ENCODE measurements at regions not wholly inside any gene's neighbourhood (a gene's known extent, or its start where the extent isn't known, plus 50 kb on each side); places are given as distances from the start of the nearest gene placed in this dataset.

DNA sequence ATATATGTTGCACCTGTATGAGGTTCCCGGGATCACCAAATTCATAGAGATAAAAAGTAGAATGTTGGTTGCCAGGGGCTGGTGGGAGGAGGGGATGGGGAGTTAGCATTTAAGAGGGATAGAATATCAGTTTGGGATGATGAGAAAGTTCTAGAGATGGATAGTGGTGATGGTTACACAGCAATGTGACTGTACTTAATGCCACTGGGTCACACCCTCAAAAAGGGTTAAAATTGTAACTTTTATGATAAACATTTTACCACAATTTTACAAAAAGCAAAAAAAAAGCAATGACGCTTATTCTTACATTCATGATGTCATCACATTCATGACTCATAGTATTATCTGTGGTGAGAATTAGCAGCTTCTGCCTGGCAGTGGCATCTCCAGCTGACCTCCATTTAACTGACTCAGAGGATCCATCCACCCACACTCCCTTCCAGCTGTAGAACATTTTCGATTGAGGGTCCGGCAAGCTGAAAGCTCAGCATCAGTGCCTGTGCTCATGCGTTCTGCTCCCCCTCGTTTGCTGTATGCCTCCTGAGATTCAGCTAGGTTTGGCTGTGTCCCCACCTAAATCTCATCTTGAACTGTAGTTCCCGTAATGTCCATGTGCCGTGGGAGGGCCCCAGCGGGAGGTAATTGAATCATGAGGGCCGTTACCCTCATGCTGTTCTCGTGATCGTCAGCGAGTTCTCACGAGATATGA is 64.8 kb upstream of the TMEM260 start:
- H3K27me3 ChIP-seq (ENCODE audit: insufficient read depth, low read length) = peaks cover 27% of the 10 kb centered on the region
- RAD21 ChIA-PET (ENCODE audit: low non-redundant PET in 1 of 2, low total read pairs in 2 of 2, uncharacterized antibody in 2 of 2, unreplicated experiment in 2 of 2) = no interaction called here
- H3K4me3 ChIP-seq (replicated peaks in 1 of 2; ENCODE audit: low read depth in 1 of 2, low read length in 2 of 2) = no peak overlapping the region
- no peaks in the 10 kb centered on the region for H3K9me3 ChIP-seq (ENCODE audit: control insufficient read depth in 1 of 2, insufficient read depth in 1 of 2, low read depth in 1 of 2, low read length in 2 of 2)
- no peak overlapping the region for H2AFZ ChIP-seq (ENCODE audit: low read depth, low read length, poor library complexity, severe bottlenecking)
- ATAC-seq (peak; percentile 61; the same call in 1 of the 2 replicates), DNase-seq (ENCODE audit: low read depth, low spot score) (no peak)
- no peaks in the 10 kb centered on the region for H3K9me2 ChIP-seq (ENCODE audit: insufficient read depth)
- H4K20me1 ChIP-seq (ENCODE audit: insufficient read depth) = no peaks in the 10 kb centered on the region
- H3K27ac ChIP-seq (ENCODE audit: low read depth, low read length) = no peak overlapping the region
- no peak overlapping the region for H3K9ac ChIP-seq (ENCODE audit: low read length)
- POLR2A ChIA-PET = no interaction called here
- intact Hi-C loops (cut with micrococcal nuclease) = no loop called here
- H3K36me3 ChIP-seq (ENCODE audit: control insufficient read depth in 1 of 2, insufficient read depth in 2 of 2, low read length in 2 of 2) = no peaks in the 10 kb centered on the region
- CTCF ChIA-PET = no interaction called here
- no peaks in the 10 kb centered on the region for H3K79me2 ChIP-seq (ENCODE audit: insufficient read depth, low read length)
- H3K4me2 ChIP-seq (ENCODE audit: low read length) = no peak overlapping the region
- TF ChIP-seq REST (IDR thresholded peaks at IDR 0.05; ENCODE audit: low read depth) (no peak), TCF7L2 (IDR thresholded peaks at IDR 0.05; ENCODE audit: borderline replicate concordance, extremely low read depth, insufficient read depth, insufficient read length) (no peak), CEBPB (IDR thresholded peaks at IDR 0.05; ENCODE audit: low read depth) (no peak), MAX (IDR thresholded peaks at IDR 0.05) (no peak), YY1 (IDR thresholded peaks at IDR 0.05; ENCODE audit: extremely low read depth, insufficient replicate concordance, low read depth, low read length) (no peak), ZFX (IDR thresholded peaks at IDR 0.05) (no peak), RAD21 (IDR thresholded peaks at IDR 0.05; ENCODE audit: low read depth) (no peak), POLR2AphosphoS5 (IDR thresholded peaks at IDR 0.05; ENCODE audit: low read depth, low read length) (no peak), EZH2phosphoT487 (IDR thresholded peaks at IDR 0.05; ENCODE audit: borderline replicate concordance) (no peak), ZBTB33 (IDR thresholded peaks at IDR 0.05; ENCODE audit: extremely low read depth, insufficient replicate concordance, low read length) (no peak), ZNF274 (IDR thresholded peaks at IDR 0.05; ENCODE audit: low read depth, low read length) (no peak)
- TF ChIP-seq, protein P1, sequence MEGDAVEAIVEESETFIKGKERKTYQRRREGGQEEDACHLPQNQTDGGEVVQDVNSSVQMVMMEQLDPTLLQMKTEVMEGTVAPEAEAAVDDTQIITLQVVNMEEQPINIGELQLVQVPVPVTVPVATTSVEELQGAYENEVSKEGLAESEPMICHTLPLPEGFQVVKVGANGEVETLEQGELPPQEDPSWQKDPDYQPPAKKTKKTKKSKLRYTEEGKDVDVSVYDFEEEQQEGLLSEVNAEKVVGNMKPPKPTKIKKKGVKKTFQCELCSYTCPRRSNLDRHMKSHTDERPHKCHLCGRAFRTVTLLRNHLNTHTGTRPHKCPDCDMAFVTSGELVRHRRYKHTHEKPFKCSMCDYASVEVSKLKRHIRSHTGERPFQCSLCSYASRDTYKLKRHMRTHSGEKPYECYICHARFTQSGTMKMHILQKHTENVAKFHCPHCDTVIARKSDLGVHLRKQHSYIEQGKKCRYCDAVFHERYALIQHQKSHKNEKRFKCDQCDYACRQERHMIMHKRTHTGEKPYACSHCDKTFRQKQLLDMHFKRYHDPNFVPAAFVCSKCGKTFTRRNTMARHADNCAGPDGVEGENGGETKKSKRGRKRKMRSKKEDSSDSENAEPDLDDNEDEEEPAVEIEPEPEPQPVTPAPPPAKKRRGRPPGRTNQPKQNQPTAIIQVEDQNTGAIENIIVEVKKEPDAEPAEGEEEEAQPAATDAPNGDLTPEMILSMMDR (IDR thresholded peaks at IDR 0.05 in 2 of 3, conservative IDR thresholded peaks at IDR 0.05 in 1 of 3; ENCODE audit: borderline replicate concordance in 1 of 3, insufficient read depth in 1 of 3, low read depth in 2 of 3, low read length in 2 of 3) = no peak
- TF ChIP-seq, protein P2, sequence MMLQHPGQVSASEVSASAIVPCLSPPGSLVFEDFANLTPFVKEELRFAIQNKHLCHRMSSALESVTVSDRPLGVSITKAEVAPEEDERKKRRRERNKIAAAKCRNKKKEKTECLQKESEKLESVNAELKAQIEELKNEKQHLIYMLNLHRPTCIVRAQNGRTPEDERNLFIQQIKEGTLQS (IDR thresholded peaks at IDR 0.05) = no peak
- no peaks in the 10 kb centered on the region for H3K4me1 ChIP-seq (ENCODE audit: control insufficient read depth in 1 of 2, insufficient read depth in 2 of 2, low read length in 2 of 2)
- BruUV-seq (replicated peaks) = no TSS peak

All from HCT116 (cell line).